Activated B cell treated with CpG ODN at 0.5 μM for 24 hours (primary cell): ENCODE measurements at regions not wholly inside any gene's neighbourhood (a gene's known extent, or its start where the extent isn't known, plus 50 kb on each side); places are given as distances from the start of the nearest gene placed in this dataset.

ENCODE experiments used
- ATAC-seq: fragments of 200-7000 bp; cut with Tn5 transposase; one replicate; pipeline ENCODE4 v1.10.0; 2021; ENCODE audit warnings: low read depth, mild to moderate bottlenecking, moderate library complexity
- CTCF ChIA-PET: fragments of 350-600 bp; sonication (Branson Sonifier 250); formaldehyde crosslinking; loops from one replicate; lab custom pipeline; 2021; ENCODE audit warnings: antibody characterized with exemption; lab: Charles Lee
- POLR2A ChIA-PET: fragments of 350-600 bp; sonication (Branson Sonifier 250); formaldehyde crosslinking; loops from one replicate; lab custom pipeline; 2021; ENCODE audit warnings: antibody characterized with exemption; lab: Charles Lee
- DNase-seq: peaks from one replicate; pipeline ENCODE4 v3.0.0; 2022
- H3K27ac Mint-ChIP-seq: one replicate; pipeline ENCODE4 v1.8.0; 2020; ENCODE audit warnings: mixed read lengths
- H3K27me3 Mint-ChIP-seq: one replicate; pipeline ENCODE4 v1.8.0; 2021; ENCODE audit warnings: mixed read lengths
- H3K36me3 Mint-ChIP-seq: one replicate; pipeline ENCODE4 v1.8.0; 2021; ENCODE audit warnings: low read depth, mixed read lengths
- H3K4me1 Mint-ChIP-seq: one replicate; pipeline ENCODE4 v1.8.0; 2021; ENCODE audit warnings: mixed read lengths
- H3K4me3 Mint-ChIP-seq: one replicate; pipeline ENCODE4 v1.8.0; 2020; ENCODE audit warnings: mild to moderate bottlenecking, mixed read lengths
- H3K9me3 Mint-ChIP-seq: one replicate; pipeline ENCODE4 v1.8.0; 2020; ENCODE audit warnings: mixed read lengths
- CTCF ChIP-seq: fragments of 200-600 bp; IDR thresholded peaks from one replicate; pipeline ENCODE4 v1.8.0; 2022; ENCODE audit warnings: antibody characterized with exemption, mild to moderate bottlenecking
- intact Hi-C: fragments of 100-400 bp; cut with micrococcal nuclease; formaldehyde crosslinking; loops from one replicate; pipeline ENCODE4 v1.15.1; 2024

- DNase-seq (no peak), ATAC-seq (no peak)
- Mint-ChIP-seq H3K9me3 (no peaks in the 10 kb centered on the region), H3K27me3 (peaks cover 12% of the 10 kb centered on the region), H3K4me1 (no peaks in the 10 kb centered on the region), H3K4me3 (no peak overlapping the region), H3K27ac (no peak overlapping the region), H3K36me3 (no peaks in the 10 kb centered on the region)
- intact Hi-C loops = loop anchor here (10.0 kb wide), 1 partner anchor 754 kb away; no protein-coding TSS in a partner anchor
- ChIA-PET POLR2A (no interaction called here), CTCF (interaction anchor here (0.9 kb wide), 1 partner anchor 213 kb away, joined by 4 read pairs; no protein-coding TSS in a partner anchor)
- TF ChIP-seq CTCF = no peak
These were observed 114.3 kb downstream of the ASCL4 start for GRCh38 chr12:107888789-107889188.

GRCh38 chr12:107891967-107892366, 117.5 kb downstream of the ASCL4 start:
- no peak overlapping the region for H3K4me3 Mint-ChIP-seq
- H3K36me3 Mint-ChIP-seq = no peaks in the 10 kb centered on the region
- DNase-seq (no peak), ATAC-seq (no peak)
- no peak for TF ChIP-seq CTCF
- H3K4me1 Mint-ChIP-seq = no peaks in the 10 kb centered on the region
- CTCF ChIA-PET = no interaction called here
- peaks cover 6% of the 10 kb centered on the region for H3K27me3 Mint-ChIP-seq
- no peak overlapping the region for H3K27ac Mint-ChIP-seq
- H3K9me3 Mint-ChIP-seq = no peaks in the 10 kb centered on the region
- POLR2A ChIA-PET = no interaction called here
- intact Hi-C loops = loop anchor here (5.0 kb wide), 1 partner anchor 620 kb away; no protein-coding TSS in a partner anchor

- Mint-ChIP-seq H3K36me3 (no peaks in the 10 kb centered on the region), H3K9me3 (no peaks in the 10 kb centered on the region), H3K4me3 (no peak overlapping the region), H3K27me3 (peaks cover 9% of the 10 kb centered on the region), H3K4me1 (no peaks in the 10 kb centered on the region), H3K27ac (no peak overlapping the region)
- TF ChIP-seq CTCF = no peak
- POLR2A ChIA-PET = no interaction called here
- intact Hi-C loops = loop anchor here (5.0 kb wide), 1 partner anchor 618 kb away; no protein-coding TSS in a partner anchor
- CTCF ChIA-PET = no interaction called here
- no peak for ATAC-seq
- no peak for DNase-seq
These were observed 120.1 kb downstream of the ASCL4 start for GRCh38 chr12:107894589-107894988.

- DNase-seq = no peak
- intact Hi-C loops = no loop called here
- ATAC-seq = no peak
- Mint-ChIP-seq H3K4me3 (no peak overlapping the region), H3K27ac (no peak overlapping the region), H3K27me3 (peaks cover 10% of the 10 kb centered on the region), H3K9me3 (no peaks in the 10 kb centered on the region), H3K36me3 (no peaks in the 10 kb centered on the region), H3K4me1 (no peaks in the 10 kb centered on the region)
- no peak for TF ChIP-seq CTCF
- CTCF ChIA-PET = no interaction called here
- POLR2A ChIA-PET = no interaction called here
These were observed 121.5 kb downstream of the ASCL4 start for GRCh38 chr12:107895966-107896365.

- H3K9me3 Mint-ChIP-seq = no peaks in the 10 kb centered on the region
- no peak overlapping the region for H3K4me3 Mint-ChIP-seq
- ChIA-PET POLR2A (no interaction called here), CTCF (no interaction called here)
- H3K27me3 Mint-ChIP-seq = peaks cover 17% of the 10 kb centered on the region
- TF ChIP-seq CTCF = no peak
- peaks cover 12% of the 10 kb centered on the region for H3K4me1 Mint-ChIP-seq
- DNase-seq = no peak
- no peaks in the 10 kb centered on the region for H3K36me3 Mint-ChIP-seq
- H3K27ac Mint-ChIP-seq = no peak overlapping the region
- no peak for ATAC-seq
- intact Hi-C loops = loop anchor here (10.0 kb wide), 1 partner anchor 1674 kb away; the partner anchor contains the start of genes MMAB and MVK
These were observed 126.1 kb downstream of the ASCL4 start for GRCh38 chr12:107900588-107900987.
